ENCODE measurements at regions not wholly inside any gene's neighbourhood (a gene's known extent, or its start where the extent isn't known, plus 50 kb on each side); places are given as distances from the start of the nearest gene placed in this dataset.
A peak's percentile ranks its signal among the peaks of the same experiment; 100 is the strongest.

DNA sequence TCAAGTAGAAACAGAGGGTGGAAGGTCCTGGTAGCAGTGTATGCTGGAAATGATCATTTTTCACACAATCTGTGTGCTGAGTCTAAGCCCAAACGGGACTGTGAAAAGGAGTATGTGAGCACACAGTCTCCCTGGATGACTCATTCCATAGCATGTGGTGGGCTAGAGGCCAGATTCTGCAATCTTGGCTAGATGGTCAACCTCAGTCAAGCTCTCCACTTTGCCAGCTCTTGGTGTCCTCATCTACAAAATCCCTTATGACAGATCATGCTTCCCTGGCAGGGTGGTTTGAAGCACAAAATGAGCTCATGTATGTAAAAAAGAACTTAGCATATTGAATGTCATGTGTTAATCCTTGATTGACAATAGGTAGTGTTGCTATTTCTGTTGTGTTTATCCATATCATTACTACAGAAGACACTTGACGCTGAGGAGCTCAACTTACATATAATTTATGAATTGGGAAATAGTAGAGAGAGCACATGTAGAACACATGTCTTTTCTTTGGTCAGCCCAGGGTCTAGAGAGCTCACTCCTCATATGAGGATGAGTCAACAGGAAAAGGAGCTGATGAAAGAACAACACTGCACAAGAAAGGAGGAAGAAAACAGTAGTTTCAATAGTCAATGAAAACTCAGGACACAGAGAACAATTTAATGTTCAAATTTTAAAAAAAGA lies 517.5 kb downstream of the BCL11B start:
- DNase-seq = no peak

DNA sequence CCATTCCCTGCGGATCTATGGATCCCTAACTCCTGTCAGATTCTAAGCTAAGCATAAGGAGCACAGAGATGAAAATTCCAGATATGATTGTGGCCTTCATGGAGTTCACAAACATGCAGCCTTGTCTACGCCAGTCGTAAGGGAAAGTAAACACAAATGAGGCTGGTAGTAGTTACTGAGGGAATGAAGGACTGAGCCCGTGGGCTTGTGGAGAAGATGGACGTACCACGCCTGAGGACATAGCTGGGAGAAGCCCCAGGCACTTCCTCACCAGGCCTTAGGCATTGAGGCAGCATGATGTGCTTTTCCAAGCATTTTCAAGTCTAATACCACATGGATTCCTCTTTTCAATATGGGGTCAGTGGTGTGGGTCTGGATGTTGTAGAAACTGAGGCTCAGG lies 515.2 kb downstream of the BCL11B start:
- no peak for DNase-seq

DNA sequence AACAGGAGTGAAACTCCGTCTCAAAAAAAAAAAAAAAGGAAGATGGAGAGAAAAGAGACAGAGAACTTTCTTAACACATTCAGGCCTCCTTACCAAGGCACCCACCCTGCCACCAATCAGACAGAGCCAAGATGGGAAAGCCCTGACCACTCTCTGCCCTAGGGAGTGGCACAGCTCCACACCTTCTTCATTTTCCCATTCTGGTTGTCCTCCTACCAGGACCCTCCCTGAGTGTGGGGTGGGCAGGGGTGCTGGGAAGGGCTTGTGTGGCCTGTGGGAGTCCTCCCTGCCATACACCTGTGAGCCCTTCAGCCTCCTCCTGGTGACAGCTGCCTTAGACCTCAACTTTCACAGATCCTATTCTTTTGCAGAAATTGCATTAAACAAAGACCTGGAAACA lies 513.6 kb downstream of the BCL11B start:
- no peak for DNase-seq

DNA sequence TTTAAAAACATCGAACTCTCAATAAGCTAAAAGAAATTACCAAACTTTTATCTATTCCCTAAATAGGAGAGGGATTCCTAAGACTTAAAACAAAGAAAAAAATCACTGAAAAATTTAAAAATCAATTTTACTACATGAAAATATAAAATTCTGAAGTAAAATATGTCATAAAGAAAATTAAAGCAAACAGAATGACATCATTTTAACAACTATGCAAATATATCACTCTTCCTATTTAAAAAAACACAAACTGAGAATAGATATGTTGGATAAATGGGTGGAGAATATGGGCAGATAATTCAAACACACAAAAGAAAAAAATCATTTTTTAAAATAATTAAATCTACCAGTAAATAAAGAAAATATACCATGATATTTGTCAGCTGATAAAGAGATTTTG lies 510.0 kb downstream of the BCL11B start:
- DNase-seq = no peak

DNA sequence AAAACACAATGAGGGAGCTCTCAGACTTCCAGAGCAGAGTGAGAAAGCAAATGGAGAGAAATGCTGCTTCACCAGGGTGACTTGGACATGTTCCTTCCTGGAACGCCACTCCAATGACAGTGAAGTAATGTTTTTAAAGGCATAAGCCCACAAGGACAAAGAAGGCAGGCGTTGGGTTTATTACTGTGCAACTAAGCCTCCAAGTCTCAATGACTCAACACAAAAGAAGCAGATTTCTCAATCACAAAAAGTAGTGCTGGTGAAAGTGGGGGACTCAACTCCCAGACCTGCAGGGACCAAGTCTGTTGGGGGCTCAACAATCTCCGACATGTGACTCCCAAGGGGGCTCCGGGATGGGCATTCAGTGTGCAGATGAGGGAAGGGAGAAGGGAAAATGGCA lies 505.2 kb downstream of the BCL11B start:
- DNase-seq = no peak

DNA sequence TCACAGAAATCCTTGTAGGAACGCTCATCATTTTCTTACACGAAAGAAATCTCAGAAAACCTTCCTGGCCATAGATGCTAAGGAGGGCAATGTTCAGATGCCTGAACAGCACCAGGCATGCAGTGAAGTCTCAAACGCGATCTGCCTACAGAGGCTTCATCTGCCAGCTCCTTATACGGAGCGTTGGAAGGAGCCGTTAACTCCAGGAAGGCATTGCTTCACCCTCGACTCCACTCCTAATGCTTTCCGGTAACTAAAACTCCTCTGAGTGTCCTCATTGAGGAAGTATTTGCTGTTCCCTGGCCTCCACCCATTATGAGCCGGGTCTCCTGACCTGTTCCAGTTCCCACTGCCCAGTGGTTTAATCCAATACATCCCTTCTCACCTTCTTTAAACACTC lies 502.7 kb downstream of the BCL11B start:
- DNase-seq = no peak

DNA sequence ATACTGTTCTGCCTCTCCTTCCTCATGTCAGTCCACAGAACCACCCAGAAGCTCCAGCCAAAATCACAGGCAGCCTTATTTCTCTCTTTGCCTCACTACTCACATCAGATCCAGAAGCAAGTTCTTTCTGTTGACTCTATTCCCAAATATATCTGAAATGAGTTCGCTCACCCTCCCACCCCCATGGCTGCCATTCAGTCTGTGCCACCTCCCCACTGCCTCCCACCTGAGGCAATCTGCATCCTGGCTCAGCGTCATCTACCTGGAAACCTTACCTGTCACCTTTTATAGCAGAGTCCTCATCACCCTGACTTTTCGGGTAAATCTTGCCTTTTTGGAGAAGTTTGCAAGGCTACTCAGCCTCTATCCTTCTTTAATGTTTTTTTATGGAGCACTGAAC lies 501.8 kb downstream of the BCL11B start:
- no peak for DNase-seq

DNA sequence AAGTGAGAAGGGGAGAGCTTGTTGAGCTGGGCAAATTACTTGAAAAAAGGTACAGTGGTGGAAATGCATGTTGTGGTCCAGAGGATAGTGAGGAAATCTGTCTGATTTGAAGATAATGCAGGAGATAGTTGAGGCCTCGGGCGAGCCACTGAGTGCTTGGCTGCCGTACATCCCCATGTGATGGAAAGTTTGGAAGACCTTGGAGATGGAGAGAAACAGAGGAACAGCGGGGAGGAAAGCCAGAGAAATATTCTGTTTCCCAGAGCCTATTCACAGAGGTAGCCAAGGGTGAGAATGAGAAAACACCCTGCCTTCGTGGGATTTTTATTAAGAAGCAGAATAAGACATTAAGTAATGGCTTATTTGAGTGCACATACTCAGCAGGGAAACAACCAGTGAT lies 498.2 kb downstream of the BCL11B start:
- DNase-seq = no peak

DNA sequence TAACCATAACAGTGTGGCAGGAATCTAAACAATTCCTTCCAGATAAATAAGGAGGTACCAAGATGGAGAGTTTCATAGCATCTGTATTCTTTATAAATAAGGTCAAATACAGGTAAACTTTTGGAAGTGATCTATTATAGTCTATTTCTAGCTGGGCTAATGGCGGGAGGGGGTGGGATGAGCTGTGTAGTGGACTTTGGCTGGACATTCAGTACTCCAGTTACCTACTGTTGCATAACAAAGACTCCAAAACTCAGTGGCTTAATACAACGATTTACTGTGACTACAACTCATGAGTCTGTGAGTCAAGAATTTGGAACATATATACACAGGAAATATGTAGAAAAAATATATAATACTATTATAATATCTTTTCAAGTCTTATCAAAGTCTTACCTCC lies 496.1 kb downstream of the BCL11B start:
- no peak for DNase-seq

DNA sequence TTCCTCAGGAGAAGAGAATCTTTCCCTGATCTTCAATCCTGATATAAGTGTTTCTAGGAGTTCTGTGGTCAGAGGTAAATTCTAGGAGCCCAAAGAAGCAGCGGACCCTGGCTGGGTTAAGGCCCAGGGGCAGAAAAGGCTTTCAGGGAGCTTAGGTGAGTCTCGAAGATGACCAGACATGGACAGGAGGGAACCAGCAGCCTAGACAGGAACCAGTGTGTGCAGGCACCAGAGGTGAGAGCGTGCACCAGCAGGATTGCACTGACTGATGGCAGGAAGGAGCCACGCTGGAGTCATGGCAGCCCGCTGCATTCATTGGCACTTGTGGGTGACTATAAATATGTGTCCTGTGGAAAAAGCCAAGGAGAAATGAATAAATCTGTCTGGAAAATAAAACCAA lies 489.9 kb downstream of the BCL11B start:
- no peak for DNase-seq

DNA sequence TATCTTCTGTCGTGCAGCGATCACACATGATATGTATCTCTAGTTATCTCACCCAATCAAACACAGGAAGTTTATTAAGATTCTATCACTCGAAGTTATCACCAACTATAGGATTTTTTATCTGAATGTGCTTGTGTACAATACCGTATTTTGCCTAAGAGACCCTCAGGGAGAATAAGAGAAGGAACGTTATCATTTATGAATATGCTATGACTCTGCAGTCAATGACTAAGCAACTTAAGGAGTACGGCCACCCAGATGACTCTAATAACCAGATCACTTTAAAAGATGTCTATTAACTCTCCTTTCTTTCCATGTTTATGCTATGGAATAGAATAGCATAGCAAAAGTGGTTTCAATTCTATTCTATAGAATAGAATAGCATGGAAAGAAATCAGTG lies 486.4 kb downstream of the BCL11B start:
- DNase-seq = no peak

DNA sequence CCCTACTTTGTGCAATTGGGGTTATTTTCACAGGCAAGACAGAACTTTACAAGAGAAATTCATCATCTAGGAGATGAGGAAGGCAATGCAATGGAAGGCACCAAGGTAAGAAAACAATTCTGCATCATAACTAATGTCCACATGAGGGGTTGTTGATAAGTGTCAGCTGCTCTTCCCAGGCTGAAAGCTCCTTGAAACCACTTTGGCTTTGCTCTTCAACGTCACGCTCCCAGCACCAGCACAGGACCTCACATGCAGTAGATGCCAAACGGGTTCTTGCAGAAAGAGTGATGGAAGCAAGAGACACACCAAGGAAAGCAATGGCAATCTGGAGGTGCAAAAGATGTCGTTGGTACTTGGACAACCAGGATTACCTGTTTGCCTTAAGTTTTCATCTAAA lies 485.5 kb downstream of the BCL11B start:
- no peak for DNase-seq

DNA sequence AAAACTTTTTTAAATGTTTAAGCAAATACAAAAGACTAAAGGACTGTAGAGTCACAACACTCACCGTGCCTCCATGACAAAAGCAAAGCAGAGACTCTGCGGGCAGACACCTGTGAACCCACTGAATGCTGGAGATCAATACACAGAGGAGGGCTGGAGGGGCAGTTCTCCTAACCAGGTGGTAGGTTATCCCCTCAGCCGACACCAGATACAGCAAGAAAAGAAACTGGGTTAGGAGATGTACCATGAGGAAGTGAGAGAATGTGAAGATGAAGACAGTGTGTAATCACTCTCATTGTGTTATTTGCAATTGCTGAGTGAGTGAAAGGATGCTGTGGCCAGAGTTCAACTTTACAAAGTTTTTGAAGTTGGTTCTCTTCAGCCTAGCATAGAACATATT lies 480.3 kb downstream of the BCL11B start:
- no peak for DNase-seq

DNA sequence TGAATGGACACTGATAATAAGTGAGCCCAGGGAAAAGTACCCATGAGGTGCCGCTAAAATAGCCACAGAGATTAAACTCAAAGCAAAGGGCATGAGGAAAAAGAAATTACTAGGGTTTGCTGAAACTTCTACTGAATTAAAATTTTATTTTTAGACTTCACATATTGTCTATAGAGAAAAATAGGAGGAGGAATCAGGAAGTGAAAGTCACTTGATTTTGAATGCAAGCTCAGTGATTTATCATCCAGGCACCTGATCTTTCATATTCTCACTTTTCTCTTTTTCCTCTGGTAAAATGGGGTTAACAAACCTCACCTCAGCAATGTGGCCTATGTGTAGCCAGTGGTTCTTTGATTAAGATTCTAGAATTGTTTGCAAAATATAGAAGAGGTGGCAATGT lies 479.8 kb downstream of the BCL11B start:
- DNase-seq = no peak

DNA sequence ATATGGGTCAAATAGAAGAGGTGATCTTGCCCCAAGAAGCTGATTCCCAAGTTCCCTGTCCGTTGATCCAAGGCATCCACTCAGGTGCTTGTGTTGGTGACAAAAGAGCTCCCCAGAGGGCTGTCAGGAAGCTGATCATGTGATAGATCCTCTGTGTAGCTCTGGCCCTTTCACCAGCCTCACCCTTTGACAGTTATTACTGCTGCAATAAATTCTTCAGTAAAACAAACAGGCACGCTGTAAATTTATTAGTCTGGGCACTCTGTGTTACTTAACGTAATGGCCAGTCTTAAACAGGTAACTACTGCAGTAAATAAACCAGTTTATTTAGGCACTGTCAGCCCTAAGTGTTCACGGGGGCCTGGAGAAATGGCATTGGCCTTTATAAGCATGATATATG lies 473.9 kb downstream of the BCL11B start:
- no peak for DNase-seq

DNA sequence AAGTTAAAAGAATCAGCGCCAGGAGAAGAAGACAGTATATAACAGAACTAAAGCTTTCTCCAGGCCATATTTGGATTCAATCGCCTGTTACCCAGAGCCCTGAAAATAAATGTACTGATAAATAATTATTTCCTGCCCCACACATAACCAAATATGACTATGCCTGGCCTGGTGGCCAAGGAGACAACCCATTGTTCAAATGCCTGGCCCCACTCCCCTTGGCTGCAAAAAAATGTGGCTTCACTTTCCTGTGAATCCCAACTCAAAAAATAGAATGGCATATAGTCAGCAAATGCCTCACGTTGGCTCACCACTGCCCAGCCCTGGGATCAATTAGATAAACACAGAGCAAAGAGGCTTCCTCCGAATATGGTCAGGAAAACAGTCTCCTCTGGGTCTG lies 472.1 kb downstream of the BCL11B start:
- DNase-seq = no peak

DNA sequence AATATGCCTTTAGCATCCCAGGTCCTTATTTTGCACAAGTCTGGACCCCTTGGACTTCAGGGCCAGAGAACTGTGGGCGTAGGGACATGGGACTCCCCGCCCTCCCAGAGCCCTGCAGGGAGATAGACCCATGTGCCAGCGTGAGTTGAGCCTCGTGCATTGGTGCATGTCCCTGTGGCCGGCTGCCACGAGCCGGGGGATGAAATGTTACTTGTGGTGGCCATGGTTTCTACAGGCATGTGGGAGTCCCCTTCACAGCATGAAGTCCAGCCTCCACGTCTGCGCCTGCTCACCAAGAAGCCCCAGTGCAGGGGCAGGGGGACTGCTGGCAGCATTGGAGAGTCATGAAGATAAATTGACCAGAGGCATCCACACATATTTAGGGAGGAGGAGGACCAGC lies 470.0 kb downstream of the BCL11B start:
- DNase-seq = no peak

DNA sequence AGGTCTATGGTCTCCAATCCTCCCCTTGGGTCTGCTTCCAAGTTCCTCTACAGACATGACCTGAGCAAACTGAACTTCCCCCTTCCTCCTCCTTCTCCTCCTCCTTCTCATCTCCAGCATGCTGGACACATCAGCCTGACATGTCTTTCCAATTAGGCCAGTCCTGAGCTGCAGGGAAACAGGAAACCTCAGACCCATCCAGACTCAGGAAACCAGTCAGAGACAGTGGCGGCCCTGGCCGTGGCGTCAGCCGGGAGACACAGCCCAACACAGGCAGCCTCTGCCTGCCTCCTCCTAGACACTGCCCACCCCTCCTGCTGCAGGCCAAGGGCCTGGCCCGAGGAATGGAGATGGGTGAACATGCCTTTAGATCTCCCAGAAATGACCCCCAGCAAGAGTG lies 468.8 kb downstream of the BCL11B start:
- no peak for DNase-seq

DNA sequence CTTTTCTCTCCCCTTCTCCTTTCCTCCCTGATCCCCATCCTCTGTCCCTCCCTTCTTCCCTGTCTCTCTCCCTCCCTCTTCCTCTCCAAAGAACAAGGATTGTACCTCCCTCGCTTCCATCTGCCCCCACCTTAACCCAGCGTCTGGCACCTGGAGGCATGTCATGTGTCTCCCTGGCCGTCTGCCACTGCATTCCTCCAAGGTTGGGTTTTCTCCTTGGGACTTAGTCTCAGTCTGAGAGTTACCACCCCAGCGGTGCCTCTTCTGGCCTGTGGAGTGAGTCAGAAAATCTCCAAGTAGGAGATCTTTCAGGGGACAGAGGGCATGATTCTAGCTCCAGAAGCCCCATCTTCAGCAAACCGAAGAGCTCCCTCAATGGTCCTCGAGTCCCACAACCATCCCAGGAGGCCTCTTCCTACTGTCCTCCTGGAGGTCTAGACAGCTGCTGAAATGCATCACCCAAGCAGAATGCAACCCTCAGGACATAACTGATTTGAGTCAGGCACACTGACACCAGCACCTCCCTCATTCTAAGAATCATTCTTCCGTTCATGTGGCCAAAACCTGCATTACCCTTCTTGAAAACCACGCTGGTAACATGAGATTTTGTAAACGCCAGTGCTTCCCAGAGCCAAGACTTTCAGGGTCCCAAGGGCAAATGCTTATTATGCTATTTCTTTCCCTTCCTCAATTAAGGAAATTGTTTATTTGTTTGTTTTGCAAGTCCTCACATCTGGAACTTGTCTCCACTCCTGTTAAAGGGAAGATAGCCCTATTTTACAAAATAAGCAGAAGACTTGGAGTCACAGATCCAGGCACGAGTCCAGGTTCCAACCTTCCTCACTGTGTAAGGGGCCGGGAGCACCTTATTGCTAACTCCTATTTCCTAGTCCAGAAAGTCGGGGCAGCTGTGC lies 463.2 kb downstream of the BCL11B start:
- no peak for DNase-seq

DNA sequence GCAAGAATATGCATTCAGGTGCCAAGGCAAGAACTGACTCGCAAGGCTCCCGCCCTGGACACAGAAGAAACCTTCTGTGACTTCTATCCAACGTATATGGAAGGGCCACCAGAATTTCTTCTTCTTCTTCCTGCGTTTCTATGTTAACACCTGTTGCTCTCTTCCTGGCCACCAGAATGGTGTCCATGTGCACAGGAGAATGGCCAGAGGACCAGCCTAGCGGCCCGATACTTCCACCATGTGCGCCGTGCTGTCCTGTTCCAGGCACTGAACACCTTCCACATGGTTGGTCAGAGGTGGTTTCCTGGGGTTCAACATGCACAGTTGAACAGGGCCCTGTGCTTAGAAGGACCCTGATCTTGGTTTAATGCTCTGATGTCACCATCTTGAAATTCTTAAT lies 455.8 kb downstream of the BCL11B start:
- DNase-seq = no peak

DNA sequence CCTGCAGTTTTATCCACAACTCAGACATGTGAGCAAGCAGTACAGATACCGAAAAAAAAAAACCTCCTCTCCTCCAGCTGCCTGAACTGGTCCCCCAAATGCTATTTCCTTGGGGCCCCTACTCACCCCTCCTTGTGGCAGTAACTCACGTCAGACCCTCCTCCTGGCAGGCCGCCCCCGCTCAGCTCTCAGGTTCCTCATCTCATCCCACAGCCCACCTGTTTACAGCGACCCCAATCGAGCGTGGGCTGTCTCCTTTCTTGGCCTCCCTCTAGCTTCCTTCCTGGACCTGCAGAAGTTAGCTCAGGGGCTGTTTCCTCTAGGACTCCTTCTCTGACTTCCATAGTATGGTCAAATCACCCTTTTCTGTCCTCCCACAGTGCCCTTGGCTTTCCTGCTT lies 455.3 kb downstream of the BCL11B start:
- DNase-seq = no peak

DNA sequence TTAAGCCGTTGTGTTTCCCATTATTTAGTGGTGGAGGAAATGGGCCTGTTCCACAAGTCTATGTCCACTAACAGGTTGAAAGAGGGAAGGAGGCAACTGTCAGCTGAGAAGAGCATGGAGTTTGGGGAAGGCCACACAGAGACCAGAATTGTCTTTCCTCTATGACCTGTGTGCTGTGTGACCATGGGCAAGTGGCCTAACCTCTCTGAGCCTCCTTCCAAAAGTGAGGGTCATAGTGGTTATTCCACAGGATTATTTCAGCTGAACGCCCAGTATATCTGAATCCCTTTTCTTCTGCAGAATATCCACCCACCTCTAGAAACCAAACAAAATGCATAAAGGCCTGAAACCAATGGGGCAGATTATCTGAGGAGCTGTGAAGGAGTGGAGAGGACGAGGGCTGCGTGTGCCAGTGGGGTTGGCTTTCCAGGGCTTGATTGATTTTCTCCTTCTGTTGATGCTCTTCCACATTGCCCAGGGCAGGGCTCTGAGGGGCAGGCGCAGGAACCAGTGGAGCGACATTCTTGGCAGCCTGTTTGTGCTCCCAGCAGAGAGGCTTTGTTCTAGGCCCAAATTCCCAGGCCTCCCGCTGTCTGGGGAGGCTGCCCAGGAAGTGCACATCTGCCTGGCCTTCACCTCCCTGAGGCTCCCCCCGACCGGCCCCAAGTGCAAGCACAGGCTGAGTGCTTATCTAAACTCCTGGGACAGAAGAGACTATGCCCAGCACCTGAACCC lies 452.7 kb downstream of the BCL11B start:
- DNase-seq = peak; percentile 18 to 23

DNA sequence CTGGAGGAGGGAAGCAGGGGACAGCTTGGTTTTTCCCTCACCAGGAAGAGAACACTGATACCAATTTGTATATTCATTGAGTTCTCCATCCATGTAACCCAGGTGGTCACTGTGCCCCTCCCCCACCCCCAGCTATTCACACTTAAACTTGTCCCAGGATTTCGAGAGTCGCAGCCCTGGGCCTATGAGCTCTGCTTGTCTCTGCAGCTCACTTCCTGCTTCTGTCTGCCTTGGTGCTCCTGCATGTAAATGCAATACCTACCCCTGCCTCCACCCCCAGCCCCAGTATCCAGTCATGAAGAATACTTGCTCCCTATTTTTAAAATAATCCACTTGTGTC lies 452.2 kb downstream of the BCL11B start:
- DNase-seq = no peak

Data from right lung (tissue), 2 donors.